ENCODE measurements at regions not wholly inside any gene's neighbourhood (a gene's known extent, or its start where the extent isn't known, plus 50 kb on each side); places are given as distances from the start of the nearest gene placed in this dataset.

DNA sequence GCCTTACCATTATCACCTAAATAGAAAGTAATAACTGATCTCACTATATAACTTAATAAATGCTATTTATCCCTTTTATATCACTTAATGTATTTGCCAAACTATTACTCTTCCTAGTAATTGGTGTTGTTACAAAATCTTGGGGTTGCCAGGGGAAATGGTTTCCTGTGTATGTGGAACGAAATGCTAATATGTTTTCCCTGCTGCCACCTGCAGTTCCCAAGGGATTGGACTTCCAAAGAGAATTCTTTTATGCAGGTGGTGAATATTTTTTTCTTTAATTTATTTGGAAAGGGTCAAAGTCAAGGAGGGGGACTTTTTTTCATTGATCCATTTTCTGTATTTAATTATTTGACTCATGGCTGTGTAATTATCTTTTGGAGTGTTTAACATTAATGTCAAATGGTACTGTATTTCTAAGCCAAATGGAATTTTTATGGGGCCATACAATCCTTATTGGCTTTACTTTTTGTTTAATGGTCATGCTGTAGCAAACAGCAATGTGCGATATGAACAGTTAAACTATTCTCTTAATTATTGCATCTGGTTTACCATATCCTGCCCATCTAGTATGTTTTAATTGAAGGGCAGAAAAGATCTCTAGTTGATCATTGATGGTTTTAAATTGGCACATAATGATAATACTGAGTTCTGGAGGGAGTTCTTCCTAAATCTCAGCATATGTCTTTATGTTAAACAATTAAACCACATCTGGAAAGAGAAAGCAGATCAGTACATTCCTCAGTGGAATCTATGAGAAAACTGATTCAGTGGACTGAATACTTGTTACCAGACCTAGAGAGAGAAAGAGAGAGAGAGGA, 486.3 kb downstream of the TTLL7 start:
- Histone ChIP-seq H4K91ac (ENCODE audit: insufficient read depth, low read depth, low read length) (no peak overlapping the region), H4K20me1 (ENCODE audit: insufficient read depth, low read length) (no peaks in the 10 kb centered on the region), H3K14ac (replicated peaks; ENCODE audit: low read depth, low read length) (no peak overlapping the region), H3K23ac (ENCODE audit: low read depth, low read length) (no peak overlapping the region), H2AK9ac (replicated peaks; ENCODE audit: low read depth, low read length, poor library complexity) (no peak overlapping the region), H2AFZ (replicated peaks; ENCODE audit: low read length, poor library complexity) (no peak overlapping the region), H3K27ac (ENCODE audit: insufficient read depth, low read length) (no peak overlapping the region), H3K18ac (ENCODE audit: low read depth, low read length) (no peak overlapping the region), H3K4me3 (ENCODE audit: insufficient read depth, low read depth, low read length) (no peak overlapping the region), H2BK15ac (ENCODE audit: low read depth, low read length) (no peak overlapping the region), H3K27me3 (ENCODE audit: control insufficient read depth, insufficient read depth, low read length) (no peaks in the 10 kb centered on the region), H3K9me3 (ENCODE audit: control insufficient read depth, insufficient read depth, low read length) (no peaks in the 10 kb centered on the region), H2BK120ac (ENCODE audit: low read depth, low read length) (no peak overlapping the region), H4K8ac (ENCODE audit: low read depth in 2 of 2, low read length in 2 of 2) (no peak overlapping the region), H3K36me3 (ENCODE audit: control insufficient read depth, insufficient read depth, low read length) (no peaks in the 10 kb centered on the region), H3K4me1 (ENCODE audit: control insufficient read depth, insufficient read depth, low read length) (no peaks in the 10 kb centered on the region), H2BK5ac (ENCODE audit: low read depth, low read length, poor library complexity, severe bottlenecking) (no peak overlapping the region), H2AK5ac (ENCODE audit: low read depth, low read length) (no peak overlapping the region), H4K5ac (ENCODE audit: low read depth, low read length) (no peak overlapping the region), H3K4ac (ENCODE audit: low read depth, low read length) (no peak overlapping the region), H2BK20ac (ENCODE audit: low read depth, low read length) (no peak overlapping the region), H3K79me1 (ENCODE audit: low read depth in 1 of 2, low read length in 2 of 2) (no peaks in the 10 kb centered on the region), H3K56ac (ENCODE audit: extremely low read depth, insufficient read depth, low read length) (no peak overlapping the region), H3K4me2 (ENCODE audit: low read depth, low read length) (no peak overlapping the region), H3K9ac (ENCODE audit: low read depth, low read length) (no peak overlapping the region), H3K9me1 (ENCODE audit: insufficient read depth, low read length) (no peaks in the 10 kb centered on the region)
- in situ Hi-C loops (cut with MboI; ENCODE audit: low sequenced_read_pairs) = no loop called here
- BruUV-seq (replicated peaks) = no TSS peak
- ChIA-PET POLR2A (ENCODE audit: unreplicated experiment) (no interaction called here), CTCF (no interaction called here)
- dilution Hi-C loops (cut with HindIII; ENCODE audit: low sequenced_read_pairs, unreplicated experiment) = no loop called here
- DNase-seq = no peak
- intact Hi-C loops (cut with micrococcal nuclease) = no loop called here
- no peak for ATAC-seq (ENCODE audit: low read depth)
- WGBS, 2 experiments (ENCODE audit: extremely low coverage in 2 of 2, insufficient read length in 1 of 2) = no CpG with 5 or more reads among the region's 2 CpGs
- TF ChIP-seq MAFK (IDR thresholded peaks at IDR 0.05; ENCODE audit: low read depth, low read length) = no peak
